ENCODE measurements at regions not wholly inside any gene's neighbourhood (a gene's known extent, or its start where the extent isn't known, plus 50 kb on each side); places are given as distances from the start of the nearest gene placed in this dataset.

GRCh38 chr2:44889096-44889495 lies 52.4 kb upstream of the SIX3 start:
- TF ChIP-seq, protein P1, sequence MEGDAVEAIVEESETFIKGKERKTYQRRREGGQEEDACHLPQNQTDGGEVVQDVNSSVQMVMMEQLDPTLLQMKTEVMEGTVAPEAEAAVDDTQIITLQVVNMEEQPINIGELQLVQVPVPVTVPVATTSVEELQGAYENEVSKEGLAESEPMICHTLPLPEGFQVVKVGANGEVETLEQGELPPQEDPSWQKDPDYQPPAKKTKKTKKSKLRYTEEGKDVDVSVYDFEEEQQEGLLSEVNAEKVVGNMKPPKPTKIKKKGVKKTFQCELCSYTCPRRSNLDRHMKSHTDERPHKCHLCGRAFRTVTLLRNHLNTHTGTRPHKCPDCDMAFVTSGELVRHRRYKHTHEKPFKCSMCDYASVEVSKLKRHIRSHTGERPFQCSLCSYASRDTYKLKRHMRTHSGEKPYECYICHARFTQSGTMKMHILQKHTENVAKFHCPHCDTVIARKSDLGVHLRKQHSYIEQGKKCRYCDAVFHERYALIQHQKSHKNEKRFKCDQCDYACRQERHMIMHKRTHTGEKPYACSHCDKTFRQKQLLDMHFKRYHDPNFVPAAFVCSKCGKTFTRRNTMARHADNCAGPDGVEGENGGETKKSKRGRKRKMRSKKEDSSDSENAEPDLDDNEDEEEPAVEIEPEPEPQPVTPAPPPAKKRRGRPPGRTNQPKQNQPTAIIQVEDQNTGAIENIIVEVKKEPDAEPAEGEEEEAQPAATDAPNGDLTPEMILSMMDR (conservative IDR thresholded peaks at IDR 0.05; ENCODE audit: low read depth, low read length): no peak
- TF ChIP-seq EZH2 (IDR thresholded peaks at IDR 0.05; ENCODE audit: low read length, unreplicated experiment): no peak

Data from PC-3 (cell line).